GM19372 (cell line): ENCODE measurements at regions not wholly inside any gene's neighbourhood (a gene's known extent, or its start where the extent isn't known, plus 50 kb on each side); places are given as distances from the start of the nearest gene placed in this dataset.
A peak's percentile ranks its signal among the peaks of the same experiment; 100 is the strongest.

Experiments used
- ATAC-seq: cut with Tn5 transposase; IDR thresholded peaks from one replicate; pipeline ENCODE4 v1.9.1; 2021; ENCODE audit warnings: mild to moderate bottlenecking, low read depth, moderate library complexity; ENCODE audit not compliant: unreplicated experiment

DNA sequence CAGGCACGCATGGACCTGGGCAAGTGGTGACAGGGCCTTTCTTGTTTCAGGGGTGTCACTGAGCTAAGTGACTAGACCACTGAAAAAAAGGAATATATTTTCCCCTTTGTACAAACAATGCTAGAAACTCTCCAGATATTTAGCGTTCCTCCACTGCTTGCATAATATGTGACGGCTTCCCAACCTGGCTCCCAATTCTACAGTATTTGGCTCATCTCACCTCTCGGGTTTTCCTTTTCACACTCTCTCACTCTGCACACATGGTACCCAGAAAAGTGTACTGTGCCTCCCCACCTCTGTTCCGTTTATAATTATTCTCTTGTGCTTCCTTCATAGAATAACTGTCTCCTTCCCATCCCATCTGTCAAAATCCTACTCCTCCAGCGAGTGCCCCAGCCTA lies 140.5 kb upstream of the KLHL25 start:
- ATAC-seq = no peak

GRCh38 chr15:85937661-85938060 lies 142.0 kb upstream of the AGBL1 start:
- ATAC-seq = no peak

DNA sequence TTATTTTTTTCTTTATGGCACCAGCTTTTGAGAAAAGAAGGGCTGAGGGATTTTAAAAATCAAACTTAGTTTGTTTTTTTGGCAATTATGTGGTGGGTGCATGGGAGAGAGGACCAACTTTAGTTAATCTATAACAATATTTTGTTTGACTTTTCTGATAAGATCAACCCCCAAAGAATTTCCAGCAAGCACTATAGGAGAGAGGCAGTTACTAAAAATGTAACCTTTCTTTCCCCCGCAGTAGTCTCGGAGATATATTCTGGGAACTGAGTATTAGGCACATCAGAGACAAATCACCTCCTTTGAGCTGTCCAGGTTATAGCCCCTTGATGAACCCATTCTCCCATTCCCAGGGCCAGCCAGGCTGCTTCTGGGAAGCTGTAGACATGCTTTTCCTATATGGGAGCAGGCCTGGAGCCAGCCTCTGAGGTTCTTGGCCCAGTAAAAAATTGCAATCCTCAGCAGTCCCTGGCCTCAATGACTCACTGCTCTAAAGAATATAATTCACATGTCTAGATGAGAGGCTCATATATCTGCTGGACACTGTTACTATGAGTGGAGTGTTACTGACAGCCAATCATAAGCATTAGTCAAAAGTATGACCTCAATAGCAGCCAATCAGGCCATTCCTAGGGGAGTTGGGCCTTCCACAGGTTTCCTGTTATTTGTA lies 138.3 kb upstream of the AGBL1 start:
- no peak for ATAC-seq

DNA sequence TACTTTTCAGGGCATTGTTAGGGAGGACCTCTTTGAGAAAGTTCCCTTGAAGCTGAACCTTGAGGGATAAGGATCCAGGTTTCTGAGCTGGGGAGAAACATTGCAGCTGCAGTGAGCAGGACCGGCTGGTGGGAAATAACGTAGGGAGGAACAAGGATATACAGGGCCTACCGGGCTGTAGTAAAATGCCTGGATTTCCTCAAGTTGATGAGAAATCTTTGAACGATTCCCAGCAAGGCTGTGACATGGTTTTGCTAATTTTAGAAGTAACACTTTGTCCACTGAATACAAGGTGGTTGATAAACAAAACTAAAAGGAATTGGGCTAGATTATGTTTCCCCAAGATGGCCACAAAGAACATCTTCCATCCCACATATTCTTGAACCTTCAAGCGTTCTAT lies 137.0 kb upstream of the AGBL1 start:
- ATAC-seq = no peak

- ATAC-seq = no peak
Measured at GRCh38 chr15:85943151-85943550, 136.5 kb upstream of the AGBL1 start.

GRCh38 chr15:85943791-85944190 lies 135.9 kb upstream of the AGBL1 start:
- no peak for ATAC-seq

- ATAC-seq = no peak
Measured at GRCh38 chr15:85947021-85947420, 132.7 kb upstream of the AGBL1 start.

DNA sequence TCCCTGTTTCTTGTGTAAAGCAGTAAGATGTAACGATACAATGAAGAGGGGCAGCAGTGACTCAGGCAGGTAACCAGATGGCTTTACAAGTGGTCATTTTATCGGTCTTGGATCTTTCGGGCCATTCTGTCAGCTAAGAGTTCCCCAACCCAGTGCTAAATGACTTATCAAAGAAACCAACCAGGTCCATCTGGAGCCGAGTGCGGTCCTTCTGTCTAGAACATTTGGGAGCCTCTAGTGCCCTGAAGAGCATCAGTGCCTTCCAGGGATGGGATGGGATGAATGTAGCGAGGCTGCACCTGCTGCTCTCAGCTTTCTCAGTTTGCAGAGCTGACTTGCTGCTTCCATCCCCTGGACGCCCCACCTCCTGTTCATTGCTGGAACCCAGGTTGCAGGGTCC lies 131.7 kb upstream of the AGBL1 start:
- ATAC-seq = no peak

- ATAC-seq = peak; percentile 95
Measured at GRCh38 chr15:85950101-85950500, 129.6 kb upstream of the AGBL1 start.

GRCh38 chr15:85954586-85954985 lies 125.1 kb upstream of the AGBL1 start:
- ATAC-seq = no peak

DNA sequence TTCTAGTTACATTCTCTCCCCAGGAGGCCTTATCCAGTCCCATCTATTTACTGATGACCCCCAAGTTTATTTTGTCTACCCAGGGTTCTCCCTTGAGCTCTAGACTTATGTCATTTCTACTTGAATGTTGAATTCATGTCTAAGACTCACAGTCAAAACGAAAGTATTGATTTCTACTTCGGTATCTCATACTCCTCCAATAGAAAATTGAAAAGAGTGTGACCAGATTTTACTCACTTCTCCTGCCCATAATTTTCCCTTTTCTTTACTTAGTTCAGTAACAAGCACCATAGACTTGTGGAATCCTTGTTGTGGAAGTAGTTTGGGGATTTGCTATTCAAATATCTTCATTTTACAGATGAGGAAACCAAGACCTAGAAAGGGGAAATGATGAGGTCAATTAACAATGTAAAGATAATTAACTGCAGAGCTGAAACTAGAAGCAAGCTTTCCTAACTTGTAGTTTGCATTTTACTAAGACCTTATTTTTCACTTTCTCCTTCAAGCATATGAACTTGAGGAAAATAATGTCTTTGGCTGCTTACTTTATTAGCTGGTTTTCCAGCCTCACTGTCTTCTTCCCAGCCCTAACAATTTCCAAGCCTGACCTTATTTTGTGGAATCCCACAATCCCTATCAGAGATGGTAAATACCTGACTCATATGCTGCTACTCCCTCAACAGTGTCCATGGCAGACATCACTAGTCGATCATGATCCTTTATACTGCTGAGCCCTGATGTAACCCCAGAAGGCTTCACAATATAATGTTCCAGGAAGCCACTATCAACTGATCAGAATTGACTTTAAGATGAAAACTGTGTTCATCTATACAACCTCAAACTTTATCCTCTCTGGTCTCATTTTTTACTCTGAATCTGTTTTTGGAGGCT lies 123.9 kb upstream of the AGBL1 start:
- ATAC-seq = peak; percentile 88

- ATAC-seq = no peak
Measured at GRCh38 chr15:85956532-85957275, 123.0 kb upstream of the AGBL1 start.

- no peak for ATAC-seq
Measured at GRCh38 chr15:85959611-85960010, 120.1 kb upstream of the AGBL1 start.

DNA sequence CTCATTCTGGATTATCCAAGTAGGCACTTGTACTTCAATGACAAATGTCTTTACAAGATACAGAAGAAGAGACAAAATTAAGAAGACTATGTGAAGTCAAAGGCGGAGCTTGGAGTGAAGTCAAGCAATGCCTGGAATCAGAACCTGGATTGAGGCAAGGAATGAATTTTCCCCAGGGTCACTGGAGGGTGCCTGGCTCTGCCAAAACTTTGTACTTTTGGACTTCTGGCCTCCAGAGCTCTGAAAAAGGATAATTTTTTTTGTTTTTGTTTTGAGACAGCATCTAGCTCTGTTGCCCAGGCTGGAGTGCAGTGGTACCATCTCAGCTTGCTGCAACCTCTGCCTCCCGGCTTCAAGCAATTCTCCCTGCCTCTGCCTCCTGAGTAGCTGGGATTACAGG lies 119.3 kb upstream of the AGBL1 start:
- ATAC-seq = no peak

GRCh38 chr15:85961821-85962220 lies 117.8 kb upstream of the AGBL1 start:
- no peak for ATAC-seq

- ATAC-seq = no peak
Measured at GRCh38 chr15:85963262-85963760, 116.4 kb upstream of the AGBL1 start.

GRCh38 chr15:85964471-85964870 lies 115.2 kb upstream of the AGBL1 start:
- ATAC-seq = no peak

- ATAC-seq = no peak
Measured at GRCh38 chr15:85967553-85967952, 112.1 kb upstream of the AGBL1 start.

- ATAC-seq = no peak
Measured at GRCh38 chr15:85972805-85973540, 106.7 kb upstream of the AGBL1 start.

GRCh38 chr15:85973584-85974347 lies 105.9 kb upstream of the AGBL1 start:
- no peak for ATAC-seq
